Keratinocyte (primary cell): ENCODE measurements at regions not wholly inside any gene's neighbourhood (a gene's known extent, or its start where the extent isn't known, plus 50 kb on each side); places are given as distances from the start of the nearest gene placed in this dataset.

Source experiments
- DNase-seq: peaks from one replicate; pipeline ENCODE4 v3.0.0-alpha.2; 2011; ENCODE audit warnings: low read depth, missing footprints, low spot score
- FAIRE-seq: peaks from 2 replicates; lab custom pipeline; 2011; peaks lifted over from hg19 to GRCh38; lab: Jason Lieb, UNC
- H2AFZ ChIP-seq: 2 replicates; pipeline ENCODE4 v1.6.0; 2012; ENCODE audit warnings: low read length, control low read depth, inconsistent platforms; ENCODE audit not compliant: control insufficient read depth
- H3K27ac ChIP-seq: 2 replicates; pipeline ENCODE4 v1.5.1; 2011; ENCODE audit warnings: low read length; ENCODE audit not compliant: control insufficient read depth, insufficient read depth
- H3K27me3 ChIP-seq: 3 replicates; pipeline ENCODE4 v1.6.0; 2011; ENCODE audit warnings: low read length; ENCODE audit not compliant: control insufficient read depth, insufficient read depth; ENCODE audit errors: extremely low read depth
- H3K36me3 ChIP-seq, 2 experiments: 2 replicates in 1 of 2; 3 replicates in 1 of 2; pipeline ENCODE4 v1.5.1; 2011; ENCODE audit warnings: low read length in 2 of 2, mild to moderate bottlenecking in 1 of 2; ENCODE audit not compliant: control insufficient read depth in 2 of 2, insufficient read depth in 2 of 2; ENCODE audit errors: extremely low read depth in 1 of 2
- H3K4me1 ChIP-seq: 3 replicates; pipeline ENCODE4 v1.5.1; 2011; ENCODE audit warnings: low read length; ENCODE audit not compliant: control insufficient read depth, insufficient read depth; ENCODE audit errors: extremely low read depth
- H3K4me2 ChIP-seq: 3 replicates; pipeline ENCODE4 v1.6.0; 2011; ENCODE audit warnings: low read depth, low read length; ENCODE audit not compliant: control insufficient read depth, insufficient read depth; ENCODE audit errors: extremely low read depth
- H3K4me3 ChIP-seq, 3 experiments: fragments of 200-600 bp in 1 of 3; sonication (generic) in 1 of 3; 2 replicates in 2 of 3; 3 replicates in 1 of 3; pipeline ENCODE4 v1.5.1; 2011 to 2016; ENCODE audit warnings: low read length in 3 of 3, mild to moderate bottlenecking in 3 of 3, control low read depth in 2 of 3, inconsistent platforms in 1 of 3, low read depth in 1 of 3, mixed read lengths in 1 of 3, mixed run types in 1 of 3, moderate library complexity in 1 of 3; ENCODE audit not compliant: control insufficient read depth in 2 of 3, insufficient read depth in 2 of 3; ENCODE audit errors: extremely low read depth in 1 of 3
- H3K79me2 ChIP-seq: 2 replicates; pipeline ENCODE4 v1.6.0; 2012; ENCODE audit warnings: low read length; ENCODE audit not compliant: control insufficient read depth, insufficient read depth
- H3K9ac ChIP-seq: 3 replicates; pipeline ENCODE4 v1.6.0; 2011; ENCODE audit warnings: low read length; ENCODE audit not compliant: control insufficient read depth, insufficient read depth; ENCODE audit errors: extremely low read depth
- H3K9me1 ChIP-seq: 3 replicates; pipeline ENCODE4 v1.6.0; 2011; ENCODE audit warnings: low read length; ENCODE audit not compliant: control insufficient read depth, insufficient read depth; ENCODE audit errors: extremely low read depth
- H3K9me3 ChIP-seq: 2 replicates; pipeline ENCODE4 v1.5.1; 2012; ENCODE audit warnings: low read depth, low read length; ENCODE audit not compliant: control insufficient read depth
- H4K20me1 ChIP-seq: 3 replicates; pipeline ENCODE4 v1.6.0; 2011; ENCODE audit warnings: low read length; ENCODE audit not compliant: control insufficient read depth, insufficient read depth; ENCODE audit errors: extremely low read depth
- CTCF ChIP-seq, 3 experiments: IDR thresholded peaks in 1 of 3; conservative IDR thresholded peaks in 1 of 3; optimal IDR thresholded peaks in 1 of 3; 2 replicates in 2 of 3; 3 replicates in 1 of 3; pipeline versions ENCODE3 to v1.5.1; 2011; ENCODE audit warnings: low read length in 3 of 3, mild to moderate bottlenecking in 3 of 3, moderate library complexity in 2 of 3, control low read depth in 1 of 3, inconsistent platforms in 1 of 3; ENCODE audit not compliant: insufficient read depth in 2 of 3; ENCODE audit errors: extremely low read depth in 1 of 3
- EZH2 ChIP-seq: IDR thresholded peaks from one replicate; pipeline ENCODE4 v1.6.1; 2012; ENCODE audit warnings: inconsistent platforms, mild to moderate bottlenecking, low read length, moderate library complexity
- dilution Hi-C: fragments of 300-500 bp; cut with MboI; formaldehyde crosslinking; loops from one replicate; pipeline ENCODE4 v1.7.0; 2020; ENCODE audit warnings: low sequenced_read_pairs; ENCODE audit not compliant: extremely low pct_ligation_motif_present

- TF ChIP-seq EZH2 (no peak), CTCF (optimal IDR thresholded peaks at IDR 0.05 in 1 of 3, IDR thresholded peaks at IDR 0.05 in 1 of 3, conservative IDR thresholded peaks at IDR 0.05 in 1 of 3; ENCODE audit: extremely low read depth in 1 of 3, insufficient read depth in 2 of 3, low read length in 3 of 3) (no peak)
- H2AFZ ChIP-seq = no peak overlapping the region
- peaks cover 14% of the 10 kb centered on the region for H3K4me1 ChIP-seq
- no peak overlapping the region for H3K9ac ChIP-seq
- no peaks in the 10 kb centered on the region for H3K79me2 ChIP-seq
- no peak overlapping the region for H3K4me2 ChIP-seq
- H3K9me1 ChIP-seq = no peaks in the 10 kb centered on the region
- DNase-seq (no peak), FAIRE-seq (no peak)
- dilution Hi-C loops = no loop called here
- no peaks in the 10 kb centered on the region for H4K20me1 ChIP-seq
- no peaks in the 10 kb centered on the region for H3K27me3 ChIP-seq
- H3K9me3 ChIP-seq = no peaks in the 10 kb centered on the region
- no peaks in the 10 kb centered on the region for H3K36me3 ChIP-seq
- no peak overlapping the region for H3K4me3 ChIP-seq
- H3K27ac ChIP-seq = no peak overlapping the region
Measured at GRCh38 chr1:87215592-87215991, 113.1 kb upstream of the LMO4 start.

GRCh38 chr1:87218618-87219017 is 110.1 kb upstream of the LMO4 start:
- Histone ChIP-seq H2AFZ (no peak overlapping the region), H3K27me3 (no peaks in the 10 kb centered on the region), H3K4me1 (peaks cover 25% of the 10 kb centered on the region), H3K9ac (no peak overlapping the region), H3K4me3 (no peak overlapping the region), H4K20me1 (no peaks in the 10 kb centered on the region), H3K4me2 (no peak overlapping the region), H3K79me2 (no peaks in the 10 kb centered on the region), H3K36me3 (no peaks in the 10 kb centered on the region), H3K9me1 (no peaks in the 10 kb centered on the region), H3K27ac (no peak overlapping the region), H3K9me3 (no peaks in the 10 kb centered on the region)
- DNase-seq = no peak
- FAIRE-seq = no peak
- TF ChIP-seq EZH2 = no peak
- TF ChIP-seq CTCF (optimal IDR thresholded peaks at IDR 0.05 in 1 of 3, IDR thresholded peaks at IDR 0.05 in 1 of 3, conservative IDR thresholded peaks at IDR 0.05 in 1 of 3; ENCODE audit: extremely low read depth in 1 of 3, insufficient read depth in 2 of 3, low read length in 3 of 3) = no peak
- dilution Hi-C loops = no loop called here
